ENCODE measurements at regions not wholly inside any gene's neighbourhood (a gene's known extent, or its start where the extent isn't known, plus 50 kb on each side); places are given as distances from the start of the nearest gene placed in this dataset.

- no peak for TF ChIP-seq FOXM1 (IDR thresholded peaks at IDR 0.05; ENCODE audit: borderline replicate concordance)
- TF ChIP-seq NFRKB (IDR thresholded peaks at IDR 0.05): no peak
Observed at GRCh38 chr2:209191139-209191538, 232.7 kb upstream of the MAP2 start.
